ENCODE measurements at regions not wholly inside any gene's neighbourhood (a gene's known extent, or its start where the extent isn't known, plus 50 kb on each side); places are given as distances from the start of the nearest gene placed in this dataset.

DNA sequence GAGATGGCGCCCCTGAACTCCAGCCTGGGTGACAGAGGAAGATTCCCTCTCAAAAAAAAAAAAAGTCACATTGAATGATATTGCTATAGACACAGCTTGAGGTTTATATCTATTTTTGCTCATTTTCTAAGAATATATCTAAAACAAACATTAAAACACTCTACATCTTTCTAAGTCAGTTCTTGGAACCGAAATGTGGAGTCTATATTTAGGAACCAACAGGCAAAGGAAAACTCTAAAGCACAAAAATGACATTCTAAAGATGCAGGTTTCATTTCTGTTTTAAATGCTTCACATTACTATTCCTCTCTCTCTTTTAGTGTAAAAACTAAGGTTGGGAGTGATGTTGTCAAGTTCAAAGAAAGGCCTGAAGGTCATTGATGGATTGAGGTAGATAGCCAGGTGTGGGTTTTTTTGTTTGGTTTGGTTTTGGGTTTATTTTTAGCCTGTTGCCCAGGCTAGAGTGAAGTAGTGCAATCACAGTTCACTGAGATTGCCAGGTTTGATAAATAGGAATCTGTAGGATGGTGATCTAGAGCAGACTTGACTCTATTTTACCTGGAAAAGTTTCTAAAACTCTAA is 194.0 kb upstream of the RBBP8 start:
- peaks cover 9% of the 10 kb centered on the region; the same call in 1 of the 2 replicates for H3K4me1 Mint-ChIP-seq

More for the DNA sequence above, 194.0 kb upstream of the RBBP8 start:
- Mint-ChIP-seq H3K9me3 (0 out of 2 replicates have a peak, but pooled peaks cover 4% of the 10 kb centered on the region), H3K36me3 (no peaks in the 10 kb centered on the region), H3K27me3 (ENCODE audit: low read depth) (no peaks in the 10 kb centered on the region), H3K4me3 (no peak overlapping the region), H3K27ac (no peak overlapping the region)
- TF ChIP-seq, protein P1, sequence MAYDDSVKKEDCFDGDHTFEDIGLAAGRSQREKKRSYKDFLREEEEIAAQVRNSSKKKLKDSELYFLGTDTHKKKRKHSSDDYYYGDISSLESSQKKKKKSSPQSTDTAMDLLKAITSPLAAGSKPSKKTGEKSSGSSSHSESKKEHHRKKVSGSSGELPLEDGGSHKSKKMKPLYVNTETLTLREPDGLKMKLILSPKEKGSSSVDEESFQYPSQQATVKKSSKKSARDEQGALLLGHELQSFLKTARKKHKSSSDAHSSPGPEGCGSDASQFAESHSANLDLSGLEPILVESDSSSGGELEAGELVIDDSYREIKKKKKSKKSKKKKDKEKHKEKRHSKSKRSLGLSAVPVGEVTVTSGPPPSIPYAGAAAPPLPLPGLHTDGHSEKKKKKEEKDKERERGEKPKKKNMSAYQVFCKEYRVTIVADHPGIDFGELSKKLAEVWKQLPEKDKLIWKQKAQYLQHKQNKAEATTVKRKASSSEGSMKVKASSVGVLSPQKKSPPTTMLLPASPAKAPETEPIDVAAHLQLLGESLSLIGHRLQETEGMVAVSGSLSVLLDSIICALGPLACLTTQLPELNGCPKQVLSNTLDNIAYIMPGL (CRISPR knock-in tag; IDR thresholded peaks at IDR 0.05) = no peak
- TF ChIP-seq, protein P2, sequence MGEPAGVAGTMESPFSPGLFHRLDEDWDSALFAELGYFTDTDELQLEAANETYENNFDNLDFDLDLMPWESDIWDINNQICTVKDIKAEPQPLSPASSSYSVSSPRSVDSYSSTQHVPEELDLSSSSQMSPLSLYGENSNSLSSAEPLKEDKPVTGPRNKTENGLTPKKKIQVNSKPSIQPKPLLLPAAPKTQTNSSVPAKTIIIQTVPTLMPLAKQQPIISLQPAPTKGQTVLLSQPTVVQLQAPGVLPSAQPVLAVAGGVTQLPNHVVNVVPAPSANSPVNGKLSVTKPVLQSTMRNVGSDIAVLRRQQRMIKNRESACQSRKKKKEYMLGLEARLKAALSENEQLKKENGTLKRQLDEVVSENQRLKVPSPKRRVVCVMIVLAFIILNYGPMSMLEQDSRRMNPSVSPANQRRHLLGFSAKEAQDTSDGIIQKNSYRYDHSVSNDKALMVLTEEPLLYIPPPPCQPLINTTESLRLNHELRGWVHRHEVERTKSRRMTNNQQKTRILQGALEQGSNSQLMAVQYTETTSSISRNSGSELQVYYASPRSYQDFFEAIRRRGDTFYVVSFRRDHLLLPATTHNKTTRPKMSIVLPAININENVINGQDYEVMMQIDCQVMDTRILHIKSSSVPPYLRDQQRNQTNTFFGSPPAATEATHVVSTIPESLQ (CRISPR knock-in tag; IDR thresholded peaks at IDR 0.05) = no peak
- TF ChIP-seq TEAD1 (CRISPR knock-in tag; IDR thresholded peaks at IDR 0.05) (no peak), NR1H2 (CRISPR knock-in tag; IDR thresholded peaks at IDR 0.05) (no peak), SMAD3 (CRISPR knock-in tag; IDR thresholded peaks at IDR 0.05; ENCODE audit: borderline replicate concordance) (no peak), ZSCAN18 (CRISPR knock-in tag; IDR thresholded peaks at IDR 0.05) (no peak), ERG (CRISPR knock-in tag; IDR thresholded peaks at IDR 0.05) (no peak), ZNF671 (CRISPR knock-in tag; IDR thresholded peaks at IDR 0.05) (no peak), USF2 (CRISPR knock-in tag; IDR thresholded peaks at IDR 0.05) (no peak), SOX15 (CRISPR knock-in tag; IDR thresholded peaks at IDR 0.05) (no peak), ZNF232 (CRISPR knock-in tag; IDR thresholded peaks at IDR 0.05) (no peak), ZNF263 (CRISPR knock-in tag; IDR thresholded peaks at IDR 0.05; ENCODE audit: low read depth) (no peak), RELA (CRISPR knock-in tag; IDR thresholded peaks at IDR 0.05; ENCODE audit: borderline replicate concordance) (no peak), PRRX2 (CRISPR knock-in tag; IDR thresholded peaks at IDR 0.05) (no peak), ZBTB43 (CRISPR knock-in tag; IDR thresholded peaks at IDR 0.05) (no peak), ESRRA (CRISPR knock-in tag; IDR thresholded peaks at IDR 0.05; ENCODE audit: borderline replicate concordance) (no peak), ATF1 (CRISPR knock-in tag; IDR thresholded peaks at IDR 0.05) (no peak)
- TF ChIP-seq, protein P3, sequence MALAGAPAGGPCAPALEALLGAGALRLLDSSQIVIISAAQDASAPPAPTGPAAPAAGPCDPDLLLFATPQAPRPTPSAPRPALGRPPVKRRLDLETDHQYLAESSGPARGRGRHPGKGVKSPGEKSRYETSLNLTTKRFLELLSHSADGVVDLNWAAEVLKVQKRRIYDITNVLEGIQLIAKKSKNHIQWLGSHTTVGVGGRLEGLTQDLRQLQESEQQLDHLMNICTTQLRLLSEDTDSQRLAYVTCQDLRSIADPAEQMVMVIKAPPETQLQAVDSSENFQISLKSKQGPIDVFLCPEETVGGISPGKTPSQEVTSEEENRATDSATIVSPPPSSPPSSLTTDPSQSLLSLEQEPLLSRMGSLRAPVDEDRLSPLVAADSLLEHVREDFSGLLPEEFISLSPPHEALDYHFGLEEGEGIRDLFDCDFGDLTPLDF (CRISPR knock-in tag; IDR thresholded peaks at IDR 0.05) = no peak
- TF ChIP-seq, protein P4, sequence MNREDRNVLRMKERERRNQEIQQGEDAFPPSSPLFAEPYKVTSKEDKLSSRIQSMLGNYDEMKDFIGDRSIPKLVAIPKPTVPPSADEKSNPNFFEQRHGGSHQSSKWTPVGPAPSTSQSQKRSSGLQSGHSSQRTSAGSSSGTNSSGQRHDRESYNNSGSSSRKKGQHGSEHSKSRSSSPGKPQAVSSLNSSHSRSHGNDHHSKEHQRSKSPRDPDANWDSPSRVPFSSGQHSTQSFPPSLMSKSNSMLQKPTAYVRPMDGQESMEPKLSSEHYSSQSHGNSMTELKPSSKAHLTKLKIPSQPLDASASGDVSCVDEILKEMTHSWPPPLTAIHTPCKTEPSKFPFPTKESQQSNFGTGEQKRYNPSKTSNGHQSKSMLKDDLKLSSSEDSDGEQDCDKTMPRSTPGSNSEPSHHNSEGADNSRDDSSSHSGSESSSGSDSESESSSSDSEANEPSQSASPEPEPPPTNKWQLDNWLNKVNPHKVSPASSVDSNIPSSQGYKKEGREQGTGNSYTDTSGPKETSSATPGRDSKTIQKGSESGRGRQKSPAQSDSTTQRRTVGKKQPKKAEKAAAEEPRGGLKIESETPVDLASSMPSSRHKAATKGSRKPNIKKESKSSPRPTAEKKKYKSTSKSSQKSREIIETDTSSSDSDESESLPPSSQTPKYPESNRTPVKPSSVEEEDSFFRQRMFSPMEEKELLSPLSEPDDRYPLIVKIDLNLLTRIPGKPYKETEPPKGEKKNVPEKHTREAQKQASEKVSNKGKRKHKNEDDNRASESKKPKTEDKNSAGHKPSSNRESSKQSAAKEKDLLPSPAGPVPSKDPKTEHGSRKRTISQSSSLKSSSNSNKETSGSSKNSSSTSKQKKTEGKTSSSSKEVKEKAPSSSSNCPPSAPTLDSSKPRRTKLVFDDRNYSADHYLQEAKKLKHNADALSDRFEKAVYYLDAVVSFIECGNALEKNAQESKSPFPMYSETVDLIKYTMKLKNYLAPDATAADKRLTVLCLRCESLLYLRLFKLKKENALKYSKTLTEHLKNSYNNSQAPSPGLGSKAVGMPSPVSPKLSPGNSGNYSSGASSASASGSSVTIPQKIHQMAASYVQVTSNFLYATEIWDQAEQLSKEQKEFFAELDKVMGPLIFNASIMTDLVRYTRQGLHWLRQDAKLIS (CRISPR knock-in tag; IDR thresholded peaks at IDR 0.05; ENCODE audit: borderline replicate concordance) = no peak
- TF ChIP-seq, protein P5, sequence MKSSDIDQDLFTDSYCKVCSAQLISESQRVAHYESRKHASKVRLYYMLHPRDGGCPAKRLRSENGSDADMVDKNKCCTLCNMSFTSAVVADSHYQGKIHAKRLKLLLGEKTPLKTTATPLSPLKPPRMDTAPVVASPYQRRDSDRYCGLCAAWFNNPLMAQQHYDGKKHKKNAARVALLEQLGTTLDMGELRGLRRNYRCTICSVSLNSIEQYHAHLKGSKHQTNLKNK (CRISPR knock-in tag; IDR thresholded peaks at IDR 0.05) = no peak
- no peak for ATAC-seq
- ChIA-PET CTCF (no interaction called here), POLR2A (no interaction called here)
- DNase-seq (ENCODE audit: low spot score) = no peak

All from WTC11 (cell line).